Lower leg skin (tissue), 3 donors: ENCODE measurements at regions not wholly inside any gene's neighbourhood (a gene's known extent, or its start where the extent isn't known, plus 50 kb on each side); places are given as distances from the start of the nearest gene placed in this dataset.

Source experiments
- POLR2A ChIP-seq, 2 donors: fragments of 450-650 bp; IDR thresholded peaks; one replicate each; pipeline ENCODE4 v1.6.1; 2016 to 2017; ENCODE audit warnings: antibody characterized with exemption in 2 of 2, mild to moderate bottlenecking in 1 of 2, moderate library complexity in 1 of 2
- TF ChIP-seq, protein P1 (sequence below), 3 donors: fragments of 450-650 bp; IDR thresholded peaks; one replicate each; pipeline ENCODE4 v1.5.1; 2016; ENCODE audit warnings: antibody characterized with exemption in 3 of 3, mild to moderate bottlenecking in 3 of 3, moderate library complexity in 2 of 3

DNA sequence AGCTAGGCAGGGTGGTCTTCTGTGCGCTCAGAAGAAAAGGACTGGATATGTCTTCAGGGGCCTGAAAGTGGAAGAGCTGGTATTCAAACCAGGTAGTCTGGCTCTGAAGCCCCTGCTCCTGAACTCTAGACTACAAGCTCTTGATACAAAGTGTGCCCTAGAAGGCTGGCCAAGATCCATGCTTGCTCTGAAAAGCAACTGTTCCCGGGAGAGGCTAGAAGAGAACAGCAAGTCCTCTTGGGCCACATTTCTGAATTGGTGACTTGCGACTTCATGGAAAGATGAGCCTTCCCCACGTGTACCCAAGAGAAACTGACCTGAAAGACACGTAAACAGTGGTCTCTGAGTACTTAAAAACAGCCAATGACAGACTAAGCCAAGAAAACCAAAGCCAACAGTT lies 123.3 kb upstream of the GRIK3 start:
- TF ChIP-seq, protein P1, sequence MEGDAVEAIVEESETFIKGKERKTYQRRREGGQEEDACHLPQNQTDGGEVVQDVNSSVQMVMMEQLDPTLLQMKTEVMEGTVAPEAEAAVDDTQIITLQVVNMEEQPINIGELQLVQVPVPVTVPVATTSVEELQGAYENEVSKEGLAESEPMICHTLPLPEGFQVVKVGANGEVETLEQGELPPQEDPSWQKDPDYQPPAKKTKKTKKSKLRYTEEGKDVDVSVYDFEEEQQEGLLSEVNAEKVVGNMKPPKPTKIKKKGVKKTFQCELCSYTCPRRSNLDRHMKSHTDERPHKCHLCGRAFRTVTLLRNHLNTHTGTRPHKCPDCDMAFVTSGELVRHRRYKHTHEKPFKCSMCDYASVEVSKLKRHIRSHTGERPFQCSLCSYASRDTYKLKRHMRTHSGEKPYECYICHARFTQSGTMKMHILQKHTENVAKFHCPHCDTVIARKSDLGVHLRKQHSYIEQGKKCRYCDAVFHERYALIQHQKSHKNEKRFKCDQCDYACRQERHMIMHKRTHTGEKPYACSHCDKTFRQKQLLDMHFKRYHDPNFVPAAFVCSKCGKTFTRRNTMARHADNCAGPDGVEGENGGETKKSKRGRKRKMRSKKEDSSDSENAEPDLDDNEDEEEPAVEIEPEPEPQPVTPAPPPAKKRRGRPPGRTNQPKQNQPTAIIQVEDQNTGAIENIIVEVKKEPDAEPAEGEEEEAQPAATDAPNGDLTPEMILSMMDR (IDR thresholded peaks at IDR 0.05), result no peak
- no peak for TF ChIP-seq POLR2A (IDR thresholded peaks at IDR 0.05)
